H1 (cell line): ENCODE measurements at regions not wholly inside any gene's neighbourhood (a gene's known extent, or its start where the extent isn't known, plus 50 kb on each side); places are given as distances from the start of the nearest gene placed in this dataset.

Experiments used
- CTCF ChIA-PET: fragments of 300-600 bp; sonication (Branson Sonifier 250); formaldehyde crosslinking; loops from one replicate; lab custom pipeline; 2021; ENCODE audit not compliant: partially characterized antibody; lab: Charles Lee
- POLR2A ChIA-PET: fragments of 300-600 bp; sonication (Branson Sonifier 250); formaldehyde crosslinking; loops from one replicate; lab custom pipeline; 2021; ENCODE audit warnings: inconsistent platforms; ENCODE audit not compliant: partially characterized antibody; lab: Charles Lee
- DNase-seq, 2 experiments: peaks; one replicate each; pipeline versions ENCODE4 v3.0.0 to v3.0.0-alpha.2; 2010 to 2022; ENCODE audit warnings: low spot score in 2 of 2, low read depth in 1 of 2, mixed read lengths in 1 of 2
- FAIRE-seq: peaks from 2 replicates; lab custom pipeline; 2011; peaks lifted over from hg19 to GRCh38; lab: Jason Lieb, UNC
- H2AFZ ChIP-seq: 2 replicates; pipeline ENCODE4 v1.8.1; 2012; ENCODE audit warnings: low read length, inconsistent platforms
- H2AK5ac ChIP-seq: 2 replicates; pipeline ENCODE4 v1.6.1; 2013; ENCODE audit warnings: low read depth, low read length
- H2BK120ac ChIP-seq: replicated peaks from 2 replicates; pipeline ENCODE3; 2013; ENCODE audit warnings: low read depth, low read length, inconsistent platforms
- H2BK12ac ChIP-seq: 2 replicates; pipeline ENCODE4 v1.6.1; 2013; ENCODE audit warnings: low read depth, low read length
- H2BK15ac ChIP-seq: 2 replicates; pipeline ENCODE4 v1.6.1; 2013; ENCODE audit warnings: low read length
- H2BK20ac ChIP-seq: 2 replicates; pipeline ENCODE4 v1.6.1; 2013; ENCODE audit warnings: low read length
- H2BK5ac ChIP-seq: 2 replicates; pipeline ENCODE4 v1.6.1; 2013; ENCODE audit warnings: low read depth, low read length
- H3K14ac ChIP-seq: 2 replicates; pipeline ENCODE4 v1.6.1; 2013; ENCODE audit warnings: inconsistent platforms; ENCODE audit not compliant: insufficient read length
- H3K18ac ChIP-seq: 2 replicates; pipeline ENCODE4 v1.6.1; 2013; ENCODE audit warnings: low read length; ENCODE audit errors: extremely low read depth
- H3K23ac ChIP-seq: 2 replicates; pipeline ENCODE4 v1.6.1; 2013; ENCODE audit warnings: inconsistent platforms; ENCODE audit not compliant: insufficient read length
- H3K23me2 ChIP-seq: 2 replicates; pipeline ENCODE4 v1.6.1; 2013; ENCODE audit warnings: low read depth, low read length
- H3K27ac ChIP-seq: 2 replicates; pipeline ENCODE4 v1.6.1; 2011; ENCODE audit warnings: low read depth, low read length, inconsistent platforms
- H3K27me3 ChIP-seq, 4 experiments: replicated peaks in 1 of 4; 1 replicate in 1 of 4; 2 replicates in 3 of 4; pipeline versions ENCODE4 v1.6.1 to v1.8.1; 2011 to 2013; ENCODE audit warnings: low read length in 3 of 4, mild to moderate bottlenecking in 3 of 4, inconsistent platforms in 2 of 4, mixed read lengths in 2 of 4, moderate library complexity in 1 of 4; ENCODE audit not compliant: control insufficient read depth in 3 of 4, insufficient read depth in 3 of 4; ENCODE audit errors: extremely low read depth in 1 of 4
- H3K36me3 ChIP-seq, 4 experiments: 2 replicates each; pipeline versions ENCODE4 v1.6.1 to v1.8.1; 2011 to 2013; ENCODE audit warnings: mild to moderate bottlenecking in 4 of 4, low read length in 3 of 4, moderate library complexity in 2 of 4, control low read depth in 1 of 4, inconsistent platforms in 1 of 4; ENCODE audit not compliant: insufficient read depth in 4 of 4, control insufficient read depth in 2 of 4
- H3K4ac ChIP-seq: replicated peaks from 2 replicates; pipeline ENCODE3; 2013; ENCODE audit warnings: low read length, low read depth, mixed read lengths, inconsistent platforms; ENCODE audit not compliant: insufficient read length
- H3K4me1 ChIP-seq, 4 experiments: replicated peaks in 1 of 4; 1 replicate in 1 of 4; 2 replicates in 3 of 4; pipeline versions ENCODE4 v1.6.1 to v1.8.1; 2011 to 2013; ENCODE audit warnings: low read length in 3 of 4, inconsistent platforms in 2 of 4, mixed read lengths in 1 of 4; ENCODE audit not compliant: insufficient read depth in 4 of 4, control insufficient read depth in 3 of 4
- H3K4me2 ChIP-seq, 2 experiments: 2 replicates each; pipeline versions ENCODE4 v1.6.1 to v1.8.1; 2011 to 2013; ENCODE audit warnings: low read depth in 2 of 2, low read length in 2 of 2, control low read depth in 1 of 2, inconsistent platforms in 1 of 2, mild to moderate bottlenecking in 1 of 2; ENCODE audit not compliant: insufficient read depth in 1 of 2
- H3K4me3 ChIP-seq, 4 experiments: fragments of 200-600, 300-600 bp in 1 of 4; sonication (generic), shearing (Covaris generic), sonication (Bioruptor Twin) in 1 of 4; 2 replicates each; pipeline versions ENCODE4 v1.5.1 to v1.8.1; 2011 to 2016; ENCODE audit warnings: low read length in 4 of 4, low read depth in 3 of 4, control low read depth in 2 of 4, inconsistent platforms in 2 of 4, mild to moderate bottlenecking in 2 of 4, mixed read lengths in 1 of 4, moderate library complexity in 1 of 4; ENCODE audit not compliant: insufficient read depth in 2 of 4; ENCODE audit errors: extremely low read depth in 1 of 4
- H3K56ac ChIP-seq: replicated peaks from 2 replicates; pipeline ENCODE3; 2013; ENCODE audit warnings: low read depth, mild to moderate bottlenecking, mixed read lengths, low read length, inconsistent platforms; ENCODE audit not compliant: insufficient read length
- H3K79me1 ChIP-seq: 2 replicates; pipeline ENCODE4 v1.6.1; 2013; ENCODE audit warnings: low read depth, low read length, control low read depth
- H3K79me2 ChIP-seq, 2 experiments: 2 replicates each; pipeline versions ENCODE4 v1.6.1 to v1.8.1; 2012 to 2013; ENCODE audit warnings: low read length in 2 of 2, mild to moderate bottlenecking in 2 of 2, inconsistent platforms in 1 of 2; ENCODE audit not compliant: insufficient read depth in 2 of 2, control insufficient read depth in 1 of 2
- H3K9ac ChIP-seq, 4 experiments: replicated peaks in 1 of 4; 1 replicate in 1 of 4; 2 replicates in 3 of 4; pipeline versions ENCODE4 v1.6.1 to v1.8.1; 2011 to 2013; ENCODE audit warnings: low read depth in 3 of 4, low read length in 3 of 4, control low read depth in 2 of 4, mild to moderate bottlenecking in 2 of 4, moderate library complexity in 2 of 4, inconsistent platforms in 1 of 4; ENCODE audit errors: extremely low read depth in 1 of 4
- H3K9me3 ChIP-seq, 2 experiments: 2 replicates each; pipeline versions ENCODE4 v1.6.1 to v1.8.1; 2012 to 2013; ENCODE audit warnings: mild to moderate bottlenecking in 2 of 2, moderate library complexity in 2 of 2, control low read depth in 1 of 2, inconsistent platforms in 1 of 2, low read depth in 1 of 2, low read length in 1 of 2, mixed read lengths in 1 of 2; ENCODE audit not compliant: insufficient read depth in 2 of 2
- H4K20me1 ChIP-seq, 2 experiments: replicated peaks in 1 of 2; 2 replicates each; pipeline versions ENCODE3 to v1.8.1; 2011 to 2013; ENCODE audit warnings: inconsistent platforms in 2 of 2, low read length in 2 of 2, mild to moderate bottlenecking in 1 of 2; ENCODE audit not compliant: insufficient read depth in 2 of 2, control insufficient read depth in 1 of 2
- H4K5ac ChIP-seq: 2 replicates; pipeline ENCODE4 v1.6.1; 2013; ENCODE audit warnings: low read length, low read depth, mixed read lengths, inconsistent platforms; ENCODE audit not compliant: insufficient read length
- H4K8ac ChIP-seq: 2 replicates; pipeline ENCODE4 v1.8.0; 2013; ENCODE audit warnings: mild to moderate bottlenecking, moderate library complexity, low read length, inconsistent platforms; ENCODE audit not compliant: insufficient read depth; ENCODE audit errors: extremely low read depth
- H4K91ac ChIP-seq: replicated peaks from 2 replicates; pipeline ENCODE3; 2013; ENCODE audit warnings: low read length, mixed read lengths, inconsistent platforms; ENCODE audit not compliant: insufficient read length
- ASH2L ChIP-seq: fragments of 200-600, 300-600 bp; sonication (generic); IDR thresholded peaks from one replicate; pipeline ENCODE4 v1.7.1; 2017; ENCODE audit warnings: low read length
- BCL11A ChIP-seq, 2 experiments: IDR thresholded peaks; one replicate each; pipeline ENCODE4 v1.6.1; 2011; ENCODE audit warnings: low read depth in 2 of 2, low read length in 2 of 2, mild to moderate bottlenecking in 2 of 2
- CBX8 ChIP-seq: fragments of 300-800, 300-1000 bp; sonication (generic); IDR thresholded peaks from 2 replicates; pipeline ENCODE4 v1.7.1; 2016; ENCODE audit warnings: low read depth, low read length, borderline replicate concordance
- CHD1 ChIP-seq: IDR thresholded peaks from 2 replicates; pipeline ENCODE4 v1.6.1; 2012; ENCODE audit warnings: low read depth, low read length, improper control_type of control experiment
- JUN ChIP-seq: IDR thresholded peaks from 2 replicates; pipeline ENCODE4 v1.6.1; 2011; ENCODE audit warnings: low read depth, mild to moderate bottlenecking, improper control_type of control experiment, low read length
- KDM1A ChIP-seq: fragments of 200-600, 300-600 bp; sonication (generic); IDR thresholded peaks from 2 replicates; pipeline ENCODE4 v1.7.1; 2016; ENCODE audit warnings: mild to moderate bottlenecking, low read length, borderline replicate concordance
- SRF ChIP-seq: IDR thresholded peaks from 2 replicates; pipeline ENCODE4 v1.6.1; 2011; ENCODE audit warnings: mild to moderate bottlenecking, low read depth, low read length, moderate library complexity
- YY1 ChIP-seq: IDR thresholded peaks from 2 replicates; pipeline ENCODE4 v1.6.1; 2011; ENCODE audit warnings: low read depth, mild to moderate bottlenecking, low read length
- WGBS, 2 experiments: shearing (Covaris generic) in 1 of 2; methylation state at CpG; one replicate each; pipeline versions ENCODE4 v1.1.6 to v1.1.7; 2013 to 2015; ENCODE audit warnings: low lambda C conversion rate in 2 of 2, mixed read lengths in 2 of 2, inconsistent platforms in 1 of 2, low coverage in 1 of 2, missing lambda C conversion rate in 1 of 2; ENCODE audit not compliant: insufficient replicate concordance in 2 of 2, insufficient coverage in 1 of 2, insufficient read length in 1 of 2; ENCODE audit errors: extremely low coverage in 1 of 2, missing lambda C conversion rate in 1 of 2; 5-methylcytosine and 5-hydroxymethylcytosine counted together

DNA sequence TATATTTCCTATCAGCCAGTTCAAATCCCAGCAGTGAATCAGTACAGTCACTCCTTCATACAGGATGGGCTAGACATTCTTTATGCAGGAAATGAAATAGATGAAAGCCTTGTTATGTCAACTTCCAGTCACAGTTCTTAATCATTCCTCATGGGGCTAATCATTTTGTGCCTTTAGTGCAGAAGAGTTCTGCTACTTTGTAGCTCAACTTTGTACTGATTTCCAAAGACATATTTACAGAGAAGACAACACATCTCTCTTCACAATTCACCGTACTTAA, 593.9 kb upstream of the NETO1 start:
- Histone ChIP-seq H3K4me3 (no peak overlapping the region), H4K20me1 (no peaks in the 10 kb centered on the region), H3K4ac (no peak overlapping the region), H3K79me2 (no peaks in the 10 kb centered on the region), H4K8ac (no peak overlapping the region), H3K56ac (no peak overlapping the region), H3K27me3 (no peaks in the 10 kb centered on the region), H3K9me3 (no peaks in the 10 kb centered on the region), H3K36me3 (no peaks in the 10 kb centered on the region; a peak in 1 of 8 replicates), H3K27ac (no peak overlapping the region), H4K91ac (no peak overlapping the region), H3K4me1 (no peaks in the 10 kb centered on the region), H2BK15ac (no peak overlapping the region), H3K14ac (no peak overlapping the region), H2AK5ac (no peak overlapping the region), H3K18ac (no peak overlapping the region), H4K5ac (no peak overlapping the region), H2BK12ac (no peak overlapping the region), H2BK20ac (no peak overlapping the region), H3K23ac (no peak overlapping the region), H2BK5ac (no peak overlapping the region), H3K4me2 (no peak overlapping the region), H3K9ac (peak overlapping the region in 1 of 4 experiments; percentile 34; a peak in 1 of 7 replicates), H2BK120ac (no peak overlapping the region), H2AFZ (no peak overlapping the region), H3K23me2 (no peaks in the 10 kb centered on the region), H3K79me1 (no peaks in the 10 kb centered on the region)
- no peak for TF ChIP-seq YY1
- no peak for TF ChIP-seq JUN
- TF ChIP-seq CBX8: no peak
- no peak for TF ChIP-seq KDM1A
- TF ChIP-seq ASH2L: no peak
- TF ChIP-seq BCL11A (IDR thresholded peaks at IDR 0.05; ENCODE audit: low read depth in 2 of 2, low read length in 2 of 2): no peak
- no peak for TF ChIP-seq SRF
- TF ChIP-seq CHD1: no peak
- DNase-seq (no peak), FAIRE-seq (no peak)
- WGBS, 2 experiments: 96% methylated on average over 1 of the region's 1 CpG; no CpG with 5 or more reads in 1 of the 2 experiments
- ChIA-PET POLR2A (no interaction called here), CTCF (interaction anchor here (0.8 kb wide), 1 partner anchor 9 kb away, joined by 3 read pairs; no protein-coding TSS in a partner anchor)
